Cortex of kidney (tissue), 1 donor: ENCODE measurements at regions not wholly inside any gene's neighbourhood (a gene's known extent, or its start where the extent isn't known, plus 50 kb on each side); places are given as distances from the start of the nearest gene placed in this dataset.

ENCODE experiments used
- DNase-seq: peaks from one replicate; lab custom pipeline; 2025; lab: John Stamatoyannopoulos, UW

DNA sequence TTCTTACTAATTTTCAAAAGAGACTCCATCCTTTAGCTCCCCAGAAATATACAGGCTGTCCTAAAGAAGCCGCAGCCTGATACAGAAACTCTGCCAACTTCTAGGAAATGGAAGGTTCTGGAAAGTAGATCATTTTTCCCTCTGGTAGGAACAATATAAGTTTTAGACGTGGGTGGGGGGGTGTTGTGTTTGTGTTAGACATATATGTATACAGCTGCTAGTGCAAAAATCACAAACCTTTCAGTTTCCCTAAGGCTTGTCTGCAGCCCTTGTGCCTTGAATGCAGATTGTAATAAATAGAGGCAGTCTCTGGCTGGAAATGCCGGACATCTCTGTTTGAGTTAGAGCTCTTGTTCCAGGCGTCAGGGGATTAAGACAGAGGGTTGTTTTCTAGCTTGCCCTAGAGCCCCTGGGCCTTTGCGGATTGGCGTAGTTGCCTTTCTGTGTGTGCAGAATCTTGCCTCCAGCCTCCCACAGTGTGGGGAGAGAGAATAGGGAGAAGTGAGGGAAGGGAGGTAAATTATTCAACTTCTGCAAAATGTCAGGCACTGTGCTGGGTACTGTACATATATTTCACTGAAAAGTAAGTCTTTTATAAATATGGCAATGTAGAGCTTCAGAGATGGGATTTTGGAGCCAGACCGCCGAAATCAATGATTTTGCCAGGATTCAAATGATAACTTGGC, 269.7 kb downstream of the PRL start:
- no peak for DNase-seq

DNA sequence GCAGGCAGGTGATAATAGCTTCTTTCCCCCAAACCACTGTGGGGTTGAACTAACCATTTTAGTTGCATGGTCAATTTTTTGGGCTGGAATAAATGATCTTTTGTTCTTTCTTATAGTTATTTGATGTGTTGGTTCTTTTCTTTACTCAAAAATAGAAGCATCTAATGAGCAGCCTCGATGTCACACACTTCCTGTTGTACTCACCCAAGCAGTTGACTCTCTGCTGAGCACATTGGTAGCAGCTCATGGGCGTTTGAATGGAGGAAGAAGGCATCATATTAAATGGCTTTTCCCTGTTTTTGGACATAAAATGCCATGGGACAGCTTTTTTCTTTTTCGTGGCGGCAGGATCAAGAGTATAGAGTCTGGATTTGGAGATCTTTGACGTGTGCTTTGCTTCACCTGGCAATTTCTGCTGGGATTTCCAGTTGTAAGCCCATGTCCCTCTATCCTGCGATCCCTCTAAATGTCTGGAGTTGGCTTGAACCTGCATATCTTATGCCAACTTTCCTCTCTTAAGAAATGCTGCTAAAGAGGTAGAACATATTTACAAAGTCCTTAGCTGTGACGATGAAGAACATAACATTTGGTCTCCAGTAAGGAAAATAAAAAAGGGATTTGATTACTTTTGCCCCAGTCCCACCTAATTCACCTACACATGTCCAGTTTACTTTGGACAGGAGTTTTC, 268.3 kb downstream of the PRL start:
- no peak for DNase-seq

DNA sequence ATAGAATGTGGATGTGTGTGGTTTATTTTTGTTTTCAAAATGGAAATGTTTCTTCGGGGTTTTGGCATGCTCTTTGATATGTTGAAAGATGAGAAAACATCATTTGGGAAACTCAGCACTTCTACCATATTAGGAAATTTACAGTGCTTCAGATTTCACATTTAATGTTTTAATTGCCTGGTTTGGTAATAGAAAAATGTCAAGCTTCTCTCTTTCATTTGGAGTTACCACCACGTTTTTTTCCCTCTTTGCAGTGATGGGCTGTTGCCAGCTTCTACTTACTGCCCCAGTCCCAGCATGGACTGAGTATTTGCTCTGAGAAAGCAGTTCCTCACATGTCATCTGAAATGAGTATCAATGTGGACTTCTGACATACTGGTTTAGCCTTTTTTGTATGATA, 267.7 kb downstream of the PRL start:
- DNase-seq, result no peak

DNA sequence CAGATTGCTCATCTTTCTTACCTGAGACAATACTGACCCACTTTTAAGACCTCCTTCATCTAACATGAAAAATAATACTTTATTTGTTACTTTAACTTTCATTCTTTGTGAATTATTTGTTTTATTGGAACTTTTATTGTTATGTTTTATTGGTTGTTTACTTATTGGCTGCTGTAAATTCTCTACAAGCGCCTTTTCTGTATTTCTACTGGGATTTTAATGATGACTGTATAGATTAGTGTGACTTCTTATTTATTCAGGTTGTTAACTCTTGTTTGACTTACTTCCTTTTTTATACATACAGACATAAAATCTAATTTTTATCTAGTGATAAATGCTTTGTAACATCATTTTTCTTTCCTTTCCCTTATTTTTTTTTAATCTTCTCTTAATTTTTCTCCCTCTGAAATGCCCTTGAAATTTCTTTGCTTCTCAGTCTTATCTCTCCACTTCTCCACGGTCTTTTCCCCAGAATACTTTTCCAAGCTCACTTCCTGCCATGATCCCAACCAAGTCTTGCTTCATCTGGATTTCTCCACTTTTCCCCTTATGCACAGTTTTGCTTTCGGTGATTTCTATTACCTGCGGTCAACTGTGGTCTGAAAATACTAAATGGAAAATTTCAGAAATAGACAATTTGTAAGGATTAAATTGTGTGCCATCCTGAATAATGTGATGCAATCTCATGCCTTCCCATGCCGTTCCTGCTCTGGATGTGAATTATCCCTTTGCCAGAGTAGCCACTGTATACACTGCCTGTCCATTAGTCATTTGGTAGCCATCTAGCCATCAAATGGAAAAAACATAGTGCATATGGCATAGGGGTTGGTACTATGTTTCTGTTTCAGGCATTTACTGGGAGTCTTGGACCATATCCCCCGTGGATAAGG, 265.9 kb downstream of the PRL start:
- no peak for DNase-seq

DNA sequence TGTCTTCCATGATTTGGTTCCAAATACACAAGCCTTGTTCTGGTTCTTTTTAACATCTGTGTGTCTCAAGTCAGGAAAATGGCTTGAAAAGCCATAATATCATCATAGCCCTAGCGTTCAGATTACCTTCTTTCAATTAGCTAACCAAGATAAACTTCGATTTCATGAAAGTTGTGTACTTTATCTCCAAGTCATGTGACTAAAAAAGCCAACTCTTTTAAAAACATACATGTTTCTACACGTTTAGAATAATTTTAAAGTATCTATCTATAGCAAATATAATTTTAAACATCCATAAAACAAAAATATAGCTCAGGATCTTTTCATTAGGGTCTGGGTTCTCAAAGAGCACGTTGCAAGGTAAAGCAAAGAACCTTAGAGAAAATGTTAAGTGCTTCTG, 261.1 kb downstream of the PRL start:
- no peak for DNase-seq

DNA sequence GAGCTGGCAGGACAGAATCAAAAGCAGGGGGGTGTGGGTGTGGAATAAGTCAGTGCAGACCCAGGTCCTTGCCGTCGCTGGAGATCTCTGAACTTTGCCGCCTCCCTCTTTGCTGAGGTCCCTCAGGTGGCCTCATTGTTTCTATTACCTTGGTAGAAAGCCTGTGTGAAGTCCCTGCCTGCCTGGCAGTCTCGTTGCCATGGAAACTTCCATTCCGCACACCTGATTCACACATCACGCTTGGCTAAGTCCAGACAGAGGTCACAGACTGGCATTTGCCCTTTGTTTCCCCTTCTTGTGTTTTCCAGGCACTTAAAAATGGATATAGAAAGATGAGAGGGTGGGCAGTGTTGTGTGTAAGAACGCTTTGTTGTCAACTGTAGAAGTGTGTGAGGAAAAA, 260.6 kb downstream of the PRL start:
- DNase-seq, result no peak

DNA sequence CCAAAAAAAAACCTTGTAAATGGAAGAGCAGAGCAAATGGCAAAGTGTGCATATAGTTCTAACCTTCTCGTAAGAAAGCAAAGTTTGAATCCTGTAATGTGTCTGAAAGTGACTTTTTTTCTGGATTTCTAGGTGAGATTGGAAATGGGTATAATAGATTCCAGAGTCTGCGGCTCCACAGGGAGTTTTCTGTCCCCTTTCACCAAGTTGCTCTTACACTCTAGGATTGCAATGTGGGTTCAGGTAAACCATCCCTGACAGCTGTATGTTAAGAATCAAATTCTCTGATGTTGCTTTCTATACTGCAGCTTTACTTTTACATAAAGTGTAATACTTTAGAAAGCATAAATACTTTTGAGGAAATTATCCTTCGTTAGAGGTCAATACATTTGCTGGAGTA, 260.1 kb downstream of the PRL start:
- no peak for DNase-seq

DNA sequence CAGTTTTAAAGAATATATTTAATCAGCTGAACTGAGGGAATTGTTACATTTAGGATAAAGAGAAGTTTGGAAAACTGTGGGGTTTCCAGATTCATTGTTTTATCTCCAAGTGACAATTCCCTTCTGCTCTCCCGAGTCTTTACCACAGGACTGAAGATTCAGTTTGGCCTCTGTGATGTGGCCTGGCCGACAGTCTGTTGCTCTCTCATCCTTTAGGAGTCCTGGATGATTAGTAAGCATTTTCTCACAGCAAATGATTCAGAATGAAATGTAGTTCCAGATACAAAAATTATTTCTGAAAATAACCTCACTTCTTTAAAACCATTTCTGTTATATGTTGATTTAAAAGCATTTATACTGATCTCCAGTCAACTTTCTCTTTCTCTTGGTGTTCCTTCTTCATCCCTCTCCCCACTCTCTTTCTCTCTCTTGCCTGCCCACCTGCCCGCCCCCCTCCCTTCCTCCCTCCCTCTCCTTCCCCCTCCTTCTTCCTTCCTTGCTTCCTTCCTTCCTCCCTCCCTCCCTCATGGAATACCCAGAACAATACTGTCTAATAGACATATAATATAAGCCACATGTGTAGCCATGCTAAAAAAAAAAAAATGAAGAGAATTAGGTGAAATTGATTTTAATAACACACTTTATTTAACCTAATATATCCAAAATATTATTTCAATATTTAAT, 254.9 kb downstream of the PRL start:
- no peak for DNase-seq

DNA sequence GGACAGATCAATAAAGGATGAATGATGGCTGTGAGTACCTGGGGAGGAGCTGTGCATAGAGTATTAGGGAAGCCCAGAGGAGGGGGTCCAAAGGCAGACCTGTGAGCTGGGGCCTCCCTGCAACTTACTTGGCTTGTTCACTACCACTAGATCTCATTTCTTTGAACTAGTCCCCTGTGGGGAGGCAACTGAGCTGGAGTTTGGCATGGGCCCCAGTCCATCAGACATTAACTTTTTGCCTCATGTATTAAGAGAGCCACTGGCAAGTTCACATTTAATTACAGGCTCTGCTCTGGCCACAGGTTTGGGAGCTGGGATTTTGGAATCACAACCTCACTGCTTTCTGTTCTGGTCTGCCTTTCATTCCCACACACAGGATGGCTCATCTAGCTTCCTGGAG, 254.1 kb downstream of the PRL start:
- no peak for DNase-seq

DNA sequence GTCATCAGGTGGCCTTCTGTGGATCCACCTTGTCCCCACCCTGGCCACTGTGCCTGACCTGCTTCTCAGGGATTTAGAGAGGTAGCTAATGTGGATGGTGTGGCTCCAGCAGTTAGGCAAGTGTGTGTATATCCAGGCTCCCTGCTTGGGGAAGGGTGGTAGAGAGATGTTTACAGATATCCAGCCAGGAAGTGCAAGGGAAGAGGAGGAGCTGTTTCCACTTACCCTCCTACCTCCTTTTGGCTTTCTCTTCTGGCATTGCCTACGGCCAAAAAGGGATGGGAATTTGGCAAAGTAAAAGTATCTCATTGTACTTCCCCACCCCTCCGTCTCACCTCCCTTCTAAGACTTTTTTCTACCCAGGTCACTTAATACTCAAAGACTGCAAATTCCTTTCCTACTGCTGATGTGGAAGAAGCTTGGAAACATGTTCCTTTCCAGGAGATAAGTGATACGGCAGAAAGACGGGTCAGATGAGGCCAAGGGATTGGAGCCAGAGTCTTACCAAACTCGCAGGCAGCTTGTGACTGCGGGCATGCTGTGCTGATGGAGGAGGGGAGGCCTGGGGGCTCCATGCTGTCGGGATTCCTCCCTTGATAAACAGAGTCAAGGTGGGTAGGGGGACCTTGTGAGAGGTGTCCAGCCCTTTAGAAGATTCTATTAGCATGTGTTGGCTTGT, 253.4 kb downstream of the PRL start:
- no peak for DNase-seq

DNA sequence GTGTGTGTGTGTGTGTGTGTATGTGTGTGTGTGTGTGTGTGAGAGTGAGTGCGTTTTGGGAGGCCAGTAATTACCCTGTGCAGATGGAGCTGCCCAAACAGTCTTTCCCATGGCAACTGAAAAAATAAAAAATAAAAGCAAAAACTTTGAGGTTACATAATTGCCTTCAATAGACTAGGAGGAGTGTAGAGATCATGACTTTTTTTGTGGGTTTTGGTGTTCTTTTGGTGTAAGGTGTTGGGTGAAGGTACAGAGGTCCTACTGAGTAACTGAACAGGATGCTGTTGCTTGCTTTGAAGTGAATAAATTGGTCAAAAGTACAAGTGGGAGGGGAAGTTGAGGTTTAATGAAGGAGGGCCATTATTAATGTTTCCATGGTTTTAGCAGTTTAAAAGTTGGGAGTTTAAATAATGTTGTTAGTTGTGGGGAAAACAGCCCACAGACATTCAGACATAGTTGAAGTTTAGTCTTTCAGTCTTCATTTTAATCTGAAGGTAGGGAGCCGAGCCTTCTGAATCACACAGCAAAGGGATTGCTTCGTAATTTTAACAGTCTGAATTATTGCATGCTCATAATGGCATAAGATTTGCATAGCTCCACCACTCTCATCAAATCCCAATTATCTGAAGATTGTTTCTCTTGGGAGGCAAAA, 251.4 kb downstream of the PRL start:
- DNase-seq, result no peak

DNA sequence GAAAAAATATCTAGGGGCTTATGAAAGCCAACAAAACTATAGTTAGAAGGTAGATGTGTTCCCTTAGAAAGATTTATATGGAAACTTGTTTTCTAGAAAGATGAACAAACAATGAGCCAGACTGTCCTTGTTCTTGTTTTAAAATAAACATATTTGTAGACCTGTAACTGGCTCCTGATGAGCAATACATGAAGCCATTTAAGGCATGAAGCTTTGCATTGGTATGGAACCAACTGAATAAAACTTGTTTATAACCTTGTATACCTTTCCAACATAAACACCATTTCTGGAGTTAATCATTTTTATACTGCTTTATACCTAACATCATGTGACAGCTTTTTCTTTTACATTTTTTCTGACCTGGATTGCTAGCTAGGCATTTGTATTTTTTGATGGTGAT, 247.8 kb downstream of the PRL start:
- DNase-seq, result no peak

DNA sequence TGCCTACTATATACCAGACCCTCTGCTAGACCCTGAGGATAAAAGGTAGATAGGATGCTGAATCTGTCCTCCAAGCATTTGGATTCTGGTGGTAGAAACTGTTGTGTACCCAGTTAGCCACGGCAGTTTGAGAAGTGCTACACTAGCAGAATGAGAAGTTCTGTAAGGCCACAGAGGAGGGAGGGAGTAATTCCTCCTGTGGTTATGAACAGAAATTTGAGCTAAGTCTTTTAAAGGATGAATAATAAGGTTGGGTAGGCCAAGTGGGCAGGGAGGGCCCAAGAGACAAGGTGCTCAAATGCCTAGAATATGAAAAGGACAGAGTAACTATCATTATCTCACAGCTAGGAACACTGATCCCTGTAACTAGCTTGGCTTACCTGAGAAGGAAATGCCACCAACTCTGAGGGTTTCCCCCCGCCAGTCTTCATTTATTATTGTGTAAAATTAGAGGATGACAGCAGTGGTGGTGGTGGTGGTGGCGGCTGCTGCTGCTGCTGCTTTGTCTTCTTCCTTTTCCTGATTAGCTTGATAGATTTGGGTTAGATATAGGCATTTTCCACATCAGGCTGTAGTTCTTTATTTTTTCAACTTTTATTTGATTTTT, 243.3 kb downstream of the PRL start:
- no peak for DNase-seq

DNA sequence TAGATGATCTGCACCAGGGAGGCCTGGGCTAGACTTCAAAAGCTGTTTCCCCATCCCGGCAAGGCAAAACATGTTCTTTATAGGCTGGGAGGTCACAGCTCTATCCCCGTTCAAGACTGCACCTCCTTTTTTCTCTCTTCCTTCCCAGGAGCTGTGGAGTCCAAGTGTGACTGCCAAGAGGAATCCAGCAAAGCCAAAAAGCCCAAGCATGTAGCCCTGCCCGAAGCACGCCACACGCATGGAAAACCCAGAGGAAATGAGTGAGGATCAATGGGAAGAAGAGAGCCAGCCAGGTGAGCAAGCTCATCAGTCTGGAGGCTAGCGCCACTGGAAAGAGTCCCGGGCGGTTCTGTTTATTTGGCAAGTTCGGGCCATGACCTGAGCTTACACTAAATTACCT, 240.4 kb downstream of the PRL start:
- no peak for DNase-seq

DNA sequence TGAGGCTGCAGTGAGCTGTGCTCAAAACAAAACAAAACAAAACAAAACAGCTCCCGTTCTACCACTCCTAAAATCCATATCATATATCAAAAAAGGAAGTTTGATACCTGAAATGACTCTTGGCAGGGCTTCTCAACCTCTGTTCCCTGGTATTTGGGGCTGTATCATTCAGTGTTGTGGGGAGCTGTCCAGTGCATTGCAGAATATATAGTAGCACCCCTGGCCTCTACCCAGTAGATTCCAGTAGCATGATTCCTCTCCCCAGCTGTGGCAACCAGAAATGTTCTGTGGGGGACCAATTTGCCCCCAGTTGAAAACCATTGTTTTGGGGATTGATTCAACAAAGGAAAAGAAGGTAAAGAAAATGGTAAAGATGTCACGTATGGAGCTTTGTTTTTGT, 238.9 kb downstream of the PRL start:
- DNase-seq, result no peak

DNA sequence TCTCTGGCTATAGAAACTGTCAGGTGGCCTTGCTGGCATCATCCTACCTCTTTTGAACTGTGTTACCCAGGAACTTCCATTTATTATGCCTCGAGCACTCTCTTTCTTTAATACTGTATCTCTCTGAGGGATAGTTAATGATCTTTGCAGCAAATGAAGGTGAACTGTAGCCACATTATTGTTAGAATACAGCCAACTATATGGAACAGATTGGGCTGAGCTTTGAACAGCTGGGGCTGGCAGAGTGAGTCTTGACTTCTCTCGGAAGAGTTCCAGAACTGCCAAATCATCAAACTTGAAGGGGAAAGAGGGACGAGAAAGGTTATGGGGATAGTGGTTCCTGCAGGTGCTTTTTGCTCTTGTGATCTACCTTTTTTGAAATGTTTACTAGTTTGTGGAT, 237.7 kb downstream of the PRL start:
- no peak for DNase-seq

DNA sequence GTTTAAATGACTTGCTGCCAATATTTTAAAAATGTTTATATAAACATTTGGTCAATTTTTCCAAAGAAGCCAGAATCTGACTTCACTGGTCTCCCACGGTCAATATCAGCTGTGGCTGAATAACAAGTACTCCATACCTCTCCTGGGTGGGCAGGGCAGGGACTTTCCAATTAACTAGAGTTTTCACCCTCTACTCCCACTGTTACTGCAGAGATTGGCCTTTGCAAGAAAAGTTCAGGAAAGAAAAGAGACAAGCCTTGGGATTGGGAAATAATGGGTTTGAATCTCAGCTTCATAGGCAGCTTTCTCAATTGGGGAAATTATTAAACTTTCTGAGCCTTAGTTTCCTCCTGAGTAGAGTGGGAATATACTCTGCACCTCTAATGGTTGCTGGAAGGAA, 236.9 kb downstream of the PRL start:
- no peak for DNase-seq

DNA sequence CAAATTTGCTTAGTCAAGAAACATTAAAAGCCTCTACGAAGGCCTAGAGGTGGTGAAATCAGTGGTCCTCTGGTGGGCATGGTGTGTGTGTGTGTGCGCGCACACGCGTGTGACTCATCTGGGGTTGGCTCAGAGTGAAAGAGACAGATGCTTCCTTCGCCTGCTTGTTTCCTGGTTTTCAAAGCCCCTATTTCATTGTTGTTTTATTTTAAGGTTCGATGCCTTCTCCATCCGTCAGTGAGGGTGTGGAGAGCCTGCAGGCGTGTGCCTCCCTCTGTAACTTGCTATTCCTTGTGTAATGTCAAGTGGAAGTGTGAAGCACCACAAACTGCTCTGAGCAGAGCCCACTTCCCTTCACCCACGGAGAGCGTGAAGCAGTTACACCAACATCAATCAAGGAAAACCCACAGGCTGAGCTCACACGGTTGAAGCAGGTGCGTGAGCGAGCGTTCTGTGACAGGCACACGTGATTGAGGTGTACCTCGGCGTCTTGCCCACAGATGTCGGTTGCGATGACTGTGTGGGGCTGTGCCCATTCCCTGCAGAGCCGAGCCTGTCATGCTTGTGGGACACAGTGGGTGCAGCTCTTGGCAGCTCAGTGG, 233.9 kb downstream of the PRL start:
- no peak for DNase-seq

DNA sequence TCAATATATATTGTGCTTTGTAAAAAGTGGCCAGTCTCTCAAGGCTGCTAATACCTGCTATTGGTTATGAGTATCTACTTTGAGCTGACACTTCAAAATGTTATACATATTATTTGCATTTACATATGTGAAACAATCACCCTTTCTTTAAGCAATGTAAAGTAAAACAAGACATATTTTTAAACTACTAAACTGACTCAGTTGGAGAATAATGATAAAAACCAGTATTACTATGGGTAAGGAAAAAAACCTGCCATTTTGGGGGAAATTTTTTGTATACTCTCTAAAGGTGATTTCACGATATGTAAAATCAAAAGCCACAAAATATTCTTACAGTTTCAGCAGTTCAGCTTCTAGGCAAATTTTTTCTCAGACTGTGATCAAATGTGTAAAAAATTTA, 232.3 kb downstream of the PRL start:
- no peak for DNase-seq

DNA sequence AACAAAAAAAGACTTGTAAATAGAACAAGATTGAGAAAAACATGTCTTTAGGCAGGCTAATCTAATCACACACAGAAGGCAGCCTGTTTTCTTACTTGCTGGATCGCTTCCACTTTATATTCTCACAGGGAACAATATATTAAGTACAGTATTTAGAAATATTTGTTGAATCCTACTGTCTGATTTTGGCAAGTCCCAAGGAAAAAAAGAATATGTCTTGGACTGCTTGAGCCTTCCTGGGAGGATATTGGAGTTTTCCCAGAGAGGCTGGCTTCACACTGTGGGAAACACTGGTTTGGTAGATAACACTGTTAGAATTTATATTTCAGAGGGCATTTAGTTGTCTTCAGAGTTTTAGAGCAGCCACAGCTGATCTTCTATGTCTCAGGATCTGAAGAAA, 229.7 kb downstream of the PRL start:
- no peak for DNase-seq

DNA sequence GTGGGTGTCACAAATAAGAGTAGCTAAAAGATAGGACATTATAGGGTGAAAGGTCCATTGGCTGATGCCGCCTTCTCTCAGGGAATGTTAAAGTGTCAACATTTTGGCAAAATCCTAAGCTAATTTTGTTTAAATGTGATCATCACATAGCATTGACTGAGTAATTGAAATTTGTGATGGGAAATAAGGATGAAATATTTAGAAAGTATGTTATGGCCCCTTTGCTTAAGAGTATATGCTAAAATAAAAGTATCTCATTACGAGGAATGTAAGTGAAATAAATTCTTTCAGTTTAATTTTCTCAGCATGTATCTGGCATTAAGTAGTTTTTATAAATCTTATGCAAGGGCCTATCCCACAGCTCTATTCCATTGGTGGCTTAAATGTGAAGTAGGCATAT, 229.2 kb downstream of the PRL start:
- DNase-seq, result no peak
